ENCODE measurements at regions not wholly inside any gene's neighbourhood (a gene's known extent, or its start where the extent isn't known, plus 50 kb on each side); places are given as distances from the start of the nearest gene placed in this dataset. TPM values are rescaled to one million over a fixed set of nuclear protein-coding genes. Genes with fewer than 3 reads are reported as not detected.

Small RNAs in the stretch of these regions (small RNA-seq; reads per million reads assigned to genes)
- gene AL161629.2 (ENCODE audit: low replicate concordance) = not detected
- gene MIR4290 (ENCODE audit: low replicate concordance) = not detected
